ENCODE measurements at regions not wholly inside any gene's neighbourhood (a gene's known extent, or its start where the extent isn't known, plus 50 kb on each side); places are given as distances from the start of the nearest gene placed in this dataset.

- TF ChIP-seq POLR2A (IDR thresholded peaks at IDR 0.05; ENCODE audit: low read length): no peak
- no peak for TF ChIP-seq GATA1 (IDR thresholded peaks at IDR 0.05; ENCODE audit: low read depth, low read length)
Observed at GRCh38 chr2:63767307-63767706, 74.4 kb upstream of the UGP2 start.
